ENCODE measurements at regions not wholly inside any gene's neighbourhood (a gene's known extent, or its start where the extent isn't known, plus 50 kb on each side); places are given as distances from the start of the nearest gene placed in this dataset.

DNA sequence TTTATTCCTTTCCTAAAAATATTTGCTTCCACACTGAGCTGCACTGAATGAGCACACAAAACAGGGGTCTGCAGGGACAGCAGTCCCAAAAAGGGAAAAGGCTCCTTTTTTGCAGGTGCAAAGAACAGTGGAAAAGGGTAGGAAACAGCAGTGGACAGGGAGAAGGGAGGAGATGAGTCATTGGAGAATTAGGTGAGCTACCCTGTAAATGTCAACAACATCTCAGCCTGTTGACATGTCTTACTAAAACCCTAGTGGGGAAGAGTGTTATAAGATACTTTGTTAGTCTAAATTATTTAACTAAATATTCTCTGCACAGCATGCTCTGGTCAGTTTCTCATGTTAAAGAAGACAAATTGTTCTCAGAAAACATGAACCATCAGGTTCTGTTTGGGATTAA, 151.5 kb upstream of the FBXL4 start:
- in situ Hi-C loops (cut with HindIII; ENCODE audit: low pct_unique_long_range_greater_than_20kb, low sequenced_read_pairs) = no loop called here
- DNase-seq (ENCODE audit: low read depth, low spot score) = no peak

DNA sequence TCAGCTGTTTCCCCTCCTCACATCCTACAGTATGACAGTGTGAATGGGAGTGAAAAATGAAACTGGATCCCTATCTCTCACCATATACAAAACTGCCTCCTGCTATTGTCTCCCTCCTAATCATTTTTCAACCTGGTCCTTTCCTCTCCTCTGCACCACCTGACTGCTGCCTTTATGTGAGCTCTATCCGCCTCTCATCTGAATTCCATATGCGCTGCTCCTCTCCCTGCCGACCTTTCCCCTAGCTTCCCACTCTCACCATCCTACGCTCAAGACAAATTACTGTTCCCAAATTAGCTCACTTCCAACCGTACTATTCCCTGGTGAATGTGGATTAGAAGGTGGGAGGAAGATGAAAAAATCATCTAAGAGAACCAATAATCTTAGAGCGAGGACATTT, 148.4 kb upstream of the FBXL4 start:
- in situ Hi-C loops (cut with HindIII; ENCODE audit: low pct_unique_long_range_greater_than_20kb, low sequenced_read_pairs) = no loop called here
- DNase-seq (ENCODE audit: low read depth, low spot score) = no peak

DNA sequence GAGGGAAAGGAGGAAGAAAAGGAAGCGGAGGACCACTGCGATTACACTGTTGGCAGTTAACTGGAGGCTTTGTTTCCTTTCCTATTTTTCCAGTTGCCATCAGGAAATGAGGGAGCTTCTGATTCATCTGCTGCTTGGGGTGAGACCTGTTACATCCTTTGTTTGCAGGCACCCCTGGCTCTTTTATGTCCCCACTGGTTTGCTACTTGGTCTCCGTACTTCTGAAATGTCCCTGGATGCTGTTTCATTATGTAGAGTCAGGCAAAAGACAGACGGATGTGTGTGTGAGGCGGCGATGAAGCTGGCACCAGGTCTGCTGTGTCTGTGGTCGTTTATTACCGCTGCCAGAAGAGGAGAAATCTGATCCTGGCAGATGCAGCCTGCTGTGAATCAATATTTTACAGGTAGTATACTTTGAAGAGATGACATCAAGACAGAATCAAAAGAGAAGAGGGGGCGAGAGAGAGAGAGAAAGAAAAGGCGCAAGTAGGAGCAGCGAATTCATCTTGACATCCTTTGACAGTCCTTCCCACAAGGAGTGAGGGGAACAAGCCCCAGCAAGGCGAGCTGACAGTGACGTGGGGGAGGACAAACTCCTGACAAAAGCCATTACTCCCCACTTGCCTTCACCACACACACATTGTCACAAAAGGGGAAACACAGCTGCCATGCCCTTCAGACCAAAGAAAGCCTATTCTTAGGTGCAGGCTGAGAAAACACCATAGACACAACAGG, 145.9 kb upstream of the FBXL4 start:
- DNase-seq (ENCODE audit: low read depth, low spot score) = no peak
- in situ Hi-C loops (cut with HindIII; ENCODE audit: low pct_unique_long_range_greater_than_20kb, low sequenced_read_pairs) = no loop called here

DNA sequence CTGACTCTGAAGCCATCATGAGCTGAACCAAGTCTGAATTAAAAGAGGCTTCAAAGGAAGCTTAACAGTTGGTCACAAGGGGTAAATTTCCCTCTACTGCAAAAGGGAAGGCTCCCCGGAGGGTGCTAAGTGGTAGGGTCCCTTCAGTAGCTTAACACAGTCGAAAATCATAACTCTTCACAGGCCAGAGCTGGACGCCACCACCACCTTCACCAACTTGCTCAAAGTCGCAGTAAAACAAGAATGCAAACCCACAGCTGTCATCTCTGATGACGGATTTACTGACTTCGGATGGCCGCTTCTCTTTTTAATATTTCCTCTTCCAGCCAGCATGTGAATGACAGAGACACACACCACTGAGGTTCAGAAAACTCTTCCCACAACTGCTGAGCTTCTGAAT, 144.7 kb upstream of the FBXL4 start:
- DNase-seq (ENCODE audit: low read depth, low spot score) = no peak
- in situ Hi-C loops (cut with HindIII; ENCODE audit: low pct_unique_long_range_greater_than_20kb, low sequenced_read_pairs) = no loop called here

DNA sequence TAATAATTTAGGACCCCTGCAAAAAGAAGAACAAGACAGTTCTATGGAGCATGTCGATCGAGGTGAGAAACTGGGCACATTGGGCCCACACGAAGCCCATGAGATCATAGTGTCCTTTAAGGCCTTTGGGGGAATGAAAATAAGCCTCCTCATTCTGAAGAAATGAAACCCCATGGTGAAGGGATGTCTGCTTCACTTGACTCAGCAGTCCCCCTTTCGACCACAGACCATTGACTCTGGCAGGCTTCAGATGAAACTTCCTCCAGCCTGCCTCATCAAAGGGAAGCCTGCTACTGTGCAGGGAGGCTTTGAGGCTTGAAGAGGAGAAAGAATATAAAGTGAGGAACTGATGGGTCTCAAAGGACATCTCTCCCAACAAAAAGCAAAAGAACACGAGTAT, 144.2 kb upstream of the FBXL4 start:
- in situ Hi-C loops (cut with HindIII; ENCODE audit: low pct_unique_long_range_greater_than_20kb, low sequenced_read_pairs) = no loop called here
- DNase-seq (ENCODE audit: low read depth, low spot score) = no peak

DNA sequence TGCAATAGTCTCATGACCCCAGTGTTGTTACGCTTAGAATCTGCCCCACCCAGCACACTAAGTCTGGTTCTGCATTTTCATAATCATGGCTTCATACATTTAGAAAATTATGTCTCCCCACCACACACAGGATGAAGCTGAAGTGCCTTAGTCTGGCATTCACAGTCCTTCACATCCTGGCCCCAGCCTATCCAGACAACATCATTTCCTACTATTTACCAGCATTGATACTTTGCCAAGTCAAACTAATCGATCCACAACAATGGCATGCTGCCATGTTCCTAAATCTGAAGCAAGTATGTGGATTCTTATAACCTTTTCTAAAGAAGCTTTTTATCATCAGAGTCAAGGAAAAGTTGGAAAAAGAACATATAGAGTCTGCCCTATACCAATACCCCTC, 132.4 kb upstream of the FBXL4 start:
- in situ Hi-C loops (cut with HindIII; ENCODE audit: low pct_unique_long_range_greater_than_20kb, low sequenced_read_pairs) = no loop called here
- no peak for DNase-seq (ENCODE audit: low read depth, low spot score)

DNA sequence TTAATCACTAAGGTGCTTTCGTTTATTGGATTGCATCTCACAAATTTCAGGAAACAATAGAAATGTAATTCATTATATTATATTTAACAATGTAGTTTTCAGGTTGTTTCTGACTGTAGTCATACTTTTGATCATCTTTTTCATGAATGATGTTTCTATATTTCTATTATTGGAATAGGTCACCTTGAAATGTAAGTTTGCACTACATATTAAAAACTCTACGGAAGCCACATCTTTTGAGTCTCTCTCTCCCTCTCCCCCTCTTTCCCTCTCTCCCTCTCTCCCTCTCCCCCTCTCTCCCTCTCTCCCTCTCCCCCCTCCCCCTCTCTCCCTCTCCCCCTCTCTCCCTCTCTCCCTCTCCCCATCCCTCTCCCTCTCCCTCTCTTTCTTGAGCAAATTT, 131.3 kb upstream of the FBXL4 start:
- DNase-seq (ENCODE audit: low read depth, low spot score) = no peak
- in situ Hi-C loops (cut with HindIII; ENCODE audit: low pct_unique_long_range_greater_than_20kb, low sequenced_read_pairs) = no loop called here

DNA sequence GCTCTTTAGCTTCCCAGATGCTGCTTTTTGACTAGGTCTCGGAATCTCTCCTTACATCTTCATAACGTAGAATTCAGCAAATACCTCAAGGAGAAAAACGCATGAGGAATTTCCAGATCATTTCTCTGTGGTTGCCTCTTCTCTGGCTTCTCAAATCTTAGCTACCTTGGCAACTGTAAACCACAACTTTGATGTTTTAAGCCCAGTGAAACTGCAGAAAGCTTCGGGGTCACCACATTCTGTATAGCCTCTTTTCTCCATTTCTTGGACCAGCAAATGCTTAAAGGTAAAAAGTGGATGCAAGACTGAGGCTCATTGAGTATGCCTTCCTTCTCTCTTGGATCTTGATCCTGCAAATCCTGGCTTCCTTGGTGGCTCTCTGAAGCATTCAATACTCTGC, 125.5 kb upstream of the FBXL4 start:
- in situ Hi-C loops (cut with HindIII; ENCODE audit: low pct_unique_long_range_greater_than_20kb, low sequenced_read_pairs) = no loop called here
- DNase-seq (ENCODE audit: low read depth, low spot score) = no peak

DNA sequence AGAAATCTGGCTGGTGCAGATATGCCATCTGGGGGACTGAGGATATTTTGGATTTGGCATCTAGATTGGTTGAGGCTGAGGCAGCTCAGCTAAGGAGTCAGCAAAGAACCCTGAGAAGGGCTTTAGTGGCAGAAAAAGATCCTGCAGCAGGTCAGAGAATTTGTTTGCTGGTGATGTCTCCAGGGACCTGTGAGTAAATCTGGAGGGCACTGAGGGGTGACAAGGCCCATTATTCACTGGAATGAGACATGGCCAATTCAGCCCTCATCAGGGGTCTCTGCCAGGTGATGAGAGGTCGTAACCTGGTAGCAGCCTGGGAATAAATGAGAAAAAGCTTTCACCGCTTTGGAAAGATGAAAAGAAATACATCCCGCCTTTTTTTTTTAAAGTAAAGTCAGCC, 118.3 kb upstream of the FBXL4 start:
- in situ Hi-C loops (cut with HindIII; ENCODE audit: low pct_unique_long_range_greater_than_20kb, low sequenced_read_pairs) = no loop called here
- DNase-seq (ENCODE audit: low read depth, low spot score) = no peak

DNA sequence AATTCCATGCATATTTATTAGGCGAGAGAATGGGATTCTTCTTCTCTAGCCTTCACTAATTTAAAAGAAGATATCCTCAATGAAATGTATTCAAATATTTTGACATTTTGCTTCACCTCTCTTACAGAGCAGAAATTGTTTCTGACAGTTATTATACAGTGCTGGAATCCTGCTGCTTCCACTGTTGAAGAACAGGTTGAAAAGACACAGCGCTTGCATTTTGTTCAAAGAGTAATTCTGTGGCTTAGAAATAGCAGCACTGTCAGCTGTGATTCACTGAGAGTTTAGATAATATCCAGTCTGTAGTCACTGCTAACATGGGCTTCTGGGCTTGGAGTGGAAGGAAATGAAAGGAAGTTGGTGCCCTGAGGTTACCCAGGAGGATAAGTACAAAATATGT, 117.1 kb upstream of the FBXL4 start:
- in situ Hi-C loops (cut with HindIII; ENCODE audit: low pct_unique_long_range_greater_than_20kb, low sequenced_read_pairs) = no loop called here
- no peak for DNase-seq (ENCODE audit: low read depth, low spot score)

DNA sequence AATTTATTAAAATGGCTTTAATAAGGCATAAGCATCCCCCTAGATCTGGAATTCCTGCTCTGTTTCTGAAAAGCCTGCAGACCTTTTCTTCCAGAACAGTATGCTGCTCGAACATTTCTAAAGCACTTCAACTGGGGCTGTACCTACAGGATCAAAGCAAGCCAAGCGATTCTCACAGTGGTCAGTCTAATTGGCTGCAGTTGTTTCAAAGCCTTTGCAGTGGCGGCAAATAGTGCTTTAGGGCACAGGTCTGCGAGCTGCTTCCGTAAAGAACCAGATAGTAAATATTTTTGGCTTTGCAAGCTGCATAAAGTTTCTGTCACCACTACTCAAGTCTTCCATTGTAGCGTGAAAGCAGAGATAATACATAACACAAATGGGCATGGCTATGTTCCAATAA, 88.9 kb upstream of the FBXL4 start:
- DNase-seq (ENCODE audit: low read depth, low spot score) = no peak
- in situ Hi-C loops (cut with HindIII; ENCODE audit: low pct_unique_long_range_greater_than_20kb, low sequenced_read_pairs) = no loop called here

DNA sequence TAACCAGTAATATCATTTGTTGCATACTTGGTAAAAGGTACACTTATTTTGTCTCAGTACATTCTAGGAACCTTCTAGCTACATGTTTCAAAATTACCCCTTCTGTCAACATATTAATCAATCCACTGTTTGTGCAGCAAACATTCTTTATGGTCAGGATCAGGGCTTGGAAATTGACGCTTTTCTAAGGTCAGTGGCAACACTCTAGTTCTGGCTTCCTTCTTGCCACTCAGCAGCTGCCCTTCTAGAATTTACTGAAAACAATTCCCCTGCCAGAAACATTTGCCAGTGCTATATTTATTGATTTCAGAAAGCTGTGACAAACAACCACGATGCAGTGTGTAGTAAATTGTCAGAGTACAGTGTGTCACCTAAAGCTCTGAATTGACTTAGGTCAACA, 84.7 kb upstream of the FBXL4 start:
- no peak for DNase-seq (ENCODE audit: low read depth, low spot score)
- in situ Hi-C loops (cut with HindIII; ENCODE audit: low pct_unique_long_range_greater_than_20kb, low sequenced_read_pairs) = no loop called here

DNA sequence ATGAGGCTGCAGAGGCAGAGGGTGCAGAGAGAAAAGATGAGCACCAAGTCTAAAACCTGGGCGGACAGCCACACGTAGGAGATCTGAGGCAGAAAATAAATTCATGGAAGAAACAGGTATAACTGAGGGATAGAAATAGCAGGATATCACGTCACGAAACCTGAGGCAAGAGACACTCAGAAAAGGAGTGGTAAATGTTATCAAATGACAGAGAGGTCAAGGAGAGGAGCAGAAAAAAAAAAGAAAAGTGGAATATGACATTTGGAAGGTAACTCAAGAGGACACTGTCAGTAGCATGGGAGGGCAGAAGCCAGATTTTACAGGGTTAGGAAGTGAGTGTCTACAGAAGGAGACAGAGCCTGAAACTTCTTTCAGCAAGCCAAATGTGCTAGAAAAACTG, 84.2 kb upstream of the FBXL4 start:
- DNase-seq (ENCODE audit: low read depth, low spot score) = no peak
- in situ Hi-C loops (cut with HindIII; ENCODE audit: low pct_unique_long_range_greater_than_20kb, low sequenced_read_pairs) = no loop called here

DNA sequence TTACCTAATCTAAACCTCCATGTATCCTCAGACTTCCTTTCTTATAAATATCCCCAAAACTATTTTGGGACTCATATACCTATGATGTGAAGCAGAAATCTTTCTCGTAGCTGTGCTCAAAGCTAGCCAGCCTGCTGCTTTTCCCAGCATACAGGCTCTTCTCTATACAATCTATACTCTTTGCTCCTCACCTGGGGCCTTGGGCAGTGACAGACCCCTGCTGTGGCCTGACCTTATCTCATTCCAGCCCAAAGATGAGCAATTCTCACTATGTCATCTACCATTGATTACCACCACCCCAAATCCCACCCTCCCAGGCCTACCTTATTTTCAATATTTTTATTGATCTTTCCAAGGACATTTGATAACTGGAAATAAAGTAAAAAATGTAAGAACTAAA, 83.2 kb upstream of the FBXL4 start:
- DNase-seq (ENCODE audit: low read depth, low spot score) = no peak
- in situ Hi-C loops (cut with HindIII; ENCODE audit: low pct_unique_long_range_greater_than_20kb, low sequenced_read_pairs) = no loop called here

DNA sequence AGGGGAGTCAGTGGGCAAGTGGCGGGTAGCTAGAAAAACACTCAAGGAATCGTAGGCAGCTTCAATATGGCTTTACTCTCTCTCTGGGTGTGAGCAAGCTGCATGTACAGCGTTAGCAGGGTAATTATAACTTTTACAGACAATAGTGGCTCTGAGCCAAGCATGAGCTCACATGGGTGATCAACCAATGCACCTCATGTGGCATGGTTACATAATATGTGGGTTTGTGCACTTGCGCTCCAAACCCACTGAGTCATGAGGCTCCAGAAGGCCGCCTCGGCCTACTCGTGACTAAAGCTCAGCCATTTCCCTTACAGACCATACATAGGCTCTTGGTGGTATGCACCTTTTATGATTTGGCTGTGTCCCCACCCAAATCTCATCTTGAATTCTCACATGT, 78.4 kb upstream of the FBXL4 start:
- DNase-seq (ENCODE audit: low read depth, low spot score) = no peak

DNA sequence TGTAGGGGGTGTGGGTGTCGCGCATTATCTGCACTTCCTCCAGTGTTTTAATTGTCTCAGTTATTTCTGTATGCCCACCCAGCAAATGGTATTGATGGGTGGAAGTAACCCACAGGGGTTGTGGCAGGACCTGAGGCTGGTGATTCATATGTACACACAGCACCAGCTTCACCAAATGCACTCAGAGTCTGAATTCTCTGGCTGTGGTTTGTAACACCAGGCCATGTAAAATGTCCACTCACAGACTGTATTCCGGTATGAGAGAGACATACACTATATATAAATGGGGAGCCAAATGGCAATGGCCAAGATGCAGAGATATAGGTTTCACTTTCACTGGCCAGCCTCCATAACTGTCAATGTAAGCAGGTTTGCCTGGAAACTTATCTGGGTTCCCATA, 76.3 kb upstream of the FBXL4 start:
- in situ Hi-C loops (cut with HindIII; ENCODE audit: low pct_unique_long_range_greater_than_20kb, low sequenced_read_pairs) = no loop called here
- DNase-seq (ENCODE audit: low read depth, low spot score) = no peak

More for the DNA sequence above, 78.4 kb upstream of the FBXL4 start:
- in situ Hi-C loops (cut with HindIII; ENCODE audit: low pct_unique_long_range_greater_than_20kb, low sequenced_read_pairs) = no loop called here

DNA sequence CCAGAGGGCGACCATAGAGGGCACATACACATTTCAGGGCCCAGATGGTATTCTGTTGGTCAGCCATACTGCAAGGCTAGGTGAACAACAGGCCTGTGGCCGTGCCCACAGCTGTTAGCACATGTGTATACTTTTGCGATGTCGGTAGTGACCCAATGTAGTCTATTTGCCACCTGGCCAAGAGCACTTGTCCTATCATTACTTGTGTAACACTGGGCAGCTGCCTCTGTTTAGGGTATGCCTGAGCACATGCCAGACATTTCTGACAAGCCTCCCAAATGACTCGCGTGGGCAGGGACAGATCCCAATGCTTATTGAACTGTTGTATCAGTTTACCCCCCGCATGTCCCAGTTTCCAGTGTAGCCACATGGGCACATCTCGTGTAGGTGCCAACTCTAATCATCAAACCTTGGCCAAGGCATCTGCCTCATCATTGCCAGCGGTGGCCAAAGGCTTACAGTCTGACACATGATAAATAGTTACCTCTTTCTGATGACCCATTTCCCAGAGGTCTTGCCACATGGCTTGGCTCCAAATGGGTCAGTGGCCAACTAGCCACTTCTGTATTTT, 74.4 kb upstream of the FBXL4 start:
- DNase-seq (ENCODE audit: low read depth, low spot score) = no peak
- in situ Hi-C loops (cut with HindIII; ENCODE audit: low pct_unique_long_range_greater_than_20kb, low sequenced_read_pairs) = no loop called here

DNA sequence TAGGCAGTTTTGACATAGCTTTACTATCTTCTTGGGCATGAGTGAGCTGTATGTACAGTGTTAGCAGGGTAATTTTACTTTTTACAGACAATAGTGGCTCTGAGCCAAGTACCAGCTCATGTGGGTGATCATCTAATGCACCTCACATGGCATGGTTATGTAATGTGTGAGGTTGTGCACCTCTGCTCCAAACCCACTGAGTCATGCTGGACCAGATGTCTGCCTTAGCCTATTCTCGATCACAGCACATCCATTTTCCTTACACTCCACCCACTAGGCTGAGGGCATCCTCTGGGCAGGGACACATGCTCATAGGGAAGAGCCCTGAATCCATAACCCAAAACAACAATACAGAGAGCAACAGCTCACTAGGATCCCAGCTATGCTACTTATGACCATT, 71.6 kb upstream of the FBXL4 start:
- in situ Hi-C loops (cut with HindIII; ENCODE audit: low pct_unique_long_range_greater_than_20kb, low sequenced_read_pairs) = no loop called here
- DNase-seq (ENCODE audit: low read depth, low spot score) = no peak

DNA sequence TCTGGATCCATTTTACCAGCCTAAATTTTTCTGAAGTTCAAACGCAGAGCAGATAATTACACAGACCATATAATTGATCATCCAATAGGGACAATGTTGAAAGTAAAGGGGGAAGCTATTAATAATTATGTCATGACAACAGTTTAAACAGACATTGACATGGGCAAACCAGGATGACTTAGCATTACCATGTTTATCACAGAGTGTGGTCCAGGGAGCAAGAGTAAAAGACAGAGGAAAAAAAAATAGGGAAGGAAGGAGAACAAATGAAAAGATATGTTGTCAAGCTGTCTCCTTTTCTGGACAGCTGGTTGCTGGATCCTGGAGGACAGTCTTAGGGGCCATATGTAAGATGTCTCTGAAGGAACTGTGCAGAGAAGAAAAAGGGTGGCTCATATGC, 69.4 kb upstream of the FBXL4 start:
- in situ Hi-C loops (cut with HindIII; ENCODE audit: low pct_unique_long_range_greater_than_20kb, low sequenced_read_pairs) = no loop called here
- no peak for DNase-seq (ENCODE audit: low read depth, low spot score)

DNA sequence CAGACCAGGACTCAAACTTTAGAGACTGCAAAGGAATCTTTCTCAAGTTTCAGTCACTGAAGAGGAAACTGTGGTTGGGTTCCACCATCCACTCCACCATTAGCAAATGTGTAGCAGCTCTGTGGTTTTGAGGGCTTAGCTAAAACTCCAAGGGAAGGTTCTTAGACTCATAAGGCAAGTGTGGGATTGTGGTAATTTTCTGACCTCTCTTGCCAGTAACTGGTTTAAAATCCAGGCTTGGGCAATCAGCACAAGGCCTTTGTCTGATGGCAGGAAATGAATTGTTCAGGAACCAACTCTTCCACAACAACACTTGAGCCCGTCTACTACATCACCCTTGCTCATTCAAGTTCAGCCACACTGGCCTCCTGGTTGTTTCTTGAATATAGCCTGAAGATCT, 68.6 kb upstream of the FBXL4 start:
- in situ Hi-C loops (cut with HindIII; ENCODE audit: low pct_unique_long_range_greater_than_20kb, low sequenced_read_pairs) = no loop called here
- DNase-seq (ENCODE audit: low read depth, low spot score) = no peak

Data from SK-MEL-5 (cell line).